C4-2B (cell line): ENCODE measurements at regions not wholly inside any gene's neighbourhood (a gene's known extent, or its start where the extent isn't known, plus 50 kb on each side); places are given as distances from the start of the nearest gene placed in this dataset.

ENCODE experiments used
- CTCF ChIP-seq: fragments of 450-650 bp; conservative IDR thresholded peaks from 2 replicates; pipeline ENCODE4 v1.5.1; 2017; ENCODE audit warnings: mild to moderate bottlenecking
- ZFX ChIP-seq: fragments of 450-650 bp; IDR thresholded peaks from 2 replicates; pipeline ENCODE4 v1.6.1; 2017

DNA sequence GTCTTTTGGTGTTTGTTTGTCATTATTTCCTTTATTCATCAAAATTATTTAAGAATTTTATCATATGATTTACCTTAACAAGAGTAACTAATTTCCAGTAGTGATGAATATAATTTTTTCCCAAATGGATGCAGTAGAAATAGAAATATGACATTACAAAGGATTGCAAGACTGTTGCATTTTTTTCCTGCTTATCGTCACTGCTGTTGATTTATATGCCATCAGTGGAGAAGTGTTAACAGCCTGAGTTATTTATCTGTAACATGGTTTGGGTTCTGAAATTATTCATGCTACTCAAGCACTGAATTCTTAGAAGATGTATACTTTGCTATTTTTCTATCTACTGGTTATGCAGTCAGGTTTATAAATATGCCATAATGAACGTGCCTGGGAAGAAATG lies 68.6 kb downstream of the TMEM100 start:
- no peak for TF ChIP-seq CTCF
- no peak for TF ChIP-seq ZFX
